GM12865 (cell line): ENCODE measurements at regions not wholly inside any gene's neighbourhood (a gene's known extent, or its start where the extent isn't known, plus 50 kb on each side); places are given as distances from the start of the nearest gene placed in this dataset.

Experiments used
- DNase-seq: peaks from one replicate; pipeline ENCODE4 v3.0.0; 2010; ENCODE audit warnings: low read depth
- H3K4me3 ChIP-seq: 2 replicates; pipeline ENCODE4 v1.5.1; 2011; ENCODE audit warnings: mild to moderate bottlenecking, low read depth, low read length, control low read depth
- TF ChIP-seq, protein P1 (sequence below): IDR thresholded peaks from 2 replicates; pipeline ENCODE4 v1.5.1; 2011; ENCODE audit warnings: low read length, control low read depth, low read depth, inconsistent platforms; ENCODE audit not compliant: insufficient read depth; ENCODE audit errors: missing control alignments

GRCh38 chr5:111668477-111669414, 88.2 kb downstream of the NREP start:
- TF ChIP-seq, protein P1, sequence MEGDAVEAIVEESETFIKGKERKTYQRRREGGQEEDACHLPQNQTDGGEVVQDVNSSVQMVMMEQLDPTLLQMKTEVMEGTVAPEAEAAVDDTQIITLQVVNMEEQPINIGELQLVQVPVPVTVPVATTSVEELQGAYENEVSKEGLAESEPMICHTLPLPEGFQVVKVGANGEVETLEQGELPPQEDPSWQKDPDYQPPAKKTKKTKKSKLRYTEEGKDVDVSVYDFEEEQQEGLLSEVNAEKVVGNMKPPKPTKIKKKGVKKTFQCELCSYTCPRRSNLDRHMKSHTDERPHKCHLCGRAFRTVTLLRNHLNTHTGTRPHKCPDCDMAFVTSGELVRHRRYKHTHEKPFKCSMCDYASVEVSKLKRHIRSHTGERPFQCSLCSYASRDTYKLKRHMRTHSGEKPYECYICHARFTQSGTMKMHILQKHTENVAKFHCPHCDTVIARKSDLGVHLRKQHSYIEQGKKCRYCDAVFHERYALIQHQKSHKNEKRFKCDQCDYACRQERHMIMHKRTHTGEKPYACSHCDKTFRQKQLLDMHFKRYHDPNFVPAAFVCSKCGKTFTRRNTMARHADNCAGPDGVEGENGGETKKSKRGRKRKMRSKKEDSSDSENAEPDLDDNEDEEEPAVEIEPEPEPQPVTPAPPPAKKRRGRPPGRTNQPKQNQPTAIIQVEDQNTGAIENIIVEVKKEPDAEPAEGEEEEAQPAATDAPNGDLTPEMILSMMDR = no peak
- no peak for DNase-seq
- H3K4me3 ChIP-seq = no peak overlapping the region

DNA sequence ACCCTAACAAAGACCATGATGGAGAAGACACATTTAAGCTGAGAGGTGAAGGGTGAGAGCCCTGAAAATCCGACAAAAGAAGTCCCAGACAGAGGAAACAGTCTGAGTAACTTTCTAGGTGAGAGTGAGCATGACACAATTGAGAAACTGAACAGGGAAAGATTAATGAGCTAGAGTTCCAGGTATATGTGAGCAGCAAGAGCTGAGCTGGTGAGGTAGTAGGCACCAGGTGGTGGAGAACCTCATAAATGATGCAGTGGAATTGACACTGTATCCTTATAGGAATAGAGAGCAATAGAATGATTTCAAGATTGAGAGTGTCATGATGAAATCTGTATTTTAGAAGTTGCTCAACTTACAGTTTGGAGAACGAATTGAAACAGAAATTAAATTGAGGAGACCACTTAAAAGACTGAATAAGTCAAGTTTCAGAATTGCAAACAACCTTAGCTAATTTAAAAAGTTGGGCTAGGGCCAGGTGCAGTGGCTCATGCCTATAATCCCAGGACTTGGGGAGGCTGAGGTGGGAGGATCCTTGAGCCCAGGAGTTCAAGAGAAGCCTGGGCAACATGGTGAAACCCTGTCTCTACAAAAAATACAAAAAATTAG, 89.8 kb downstream of the NREP start:
- no peak overlapping the region for H3K4me3 ChIP-seq
- TF ChIP-seq, protein P1 = no peak
- peak; percentile 33 for DNase-seq

GRCh38 chr5:111656580-111656979, 100.4 kb downstream of the NREP start:
- DNase-seq = no peak
- H3K4me3 ChIP-seq = no peak overlapping the region
- TF ChIP-seq, protein P1 = no peak

GRCh38 chr5:111655169-111655924, 101.6 kb downstream of the NREP start:
- TF ChIP-seq, protein P1 = no peak
- DNase-seq = no peak
- no peak overlapping the region for H3K4me3 ChIP-seq

DNA sequence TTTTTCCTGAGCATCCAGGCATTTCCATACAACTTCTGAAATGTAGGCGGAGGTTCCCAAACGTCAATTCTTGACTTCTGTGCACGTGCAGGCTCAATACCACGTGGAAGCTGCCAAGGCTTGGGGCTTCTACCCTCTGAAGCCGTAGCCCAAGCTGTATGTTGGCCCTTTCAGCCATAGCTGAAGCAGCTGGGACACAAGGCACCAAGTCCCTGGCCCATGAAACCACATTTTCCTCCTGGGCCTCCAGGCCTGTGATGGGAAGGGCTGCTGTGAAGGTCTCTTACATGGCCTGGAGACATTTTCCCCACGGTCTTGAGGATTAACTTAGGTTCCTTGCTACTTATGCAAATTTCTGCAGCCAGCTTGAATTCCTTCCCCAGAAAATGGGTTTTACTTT, 103.6 kb downstream of the NREP start:
- TF ChIP-seq, protein P1 = no peak
- no peak for DNase-seq

DNA sequence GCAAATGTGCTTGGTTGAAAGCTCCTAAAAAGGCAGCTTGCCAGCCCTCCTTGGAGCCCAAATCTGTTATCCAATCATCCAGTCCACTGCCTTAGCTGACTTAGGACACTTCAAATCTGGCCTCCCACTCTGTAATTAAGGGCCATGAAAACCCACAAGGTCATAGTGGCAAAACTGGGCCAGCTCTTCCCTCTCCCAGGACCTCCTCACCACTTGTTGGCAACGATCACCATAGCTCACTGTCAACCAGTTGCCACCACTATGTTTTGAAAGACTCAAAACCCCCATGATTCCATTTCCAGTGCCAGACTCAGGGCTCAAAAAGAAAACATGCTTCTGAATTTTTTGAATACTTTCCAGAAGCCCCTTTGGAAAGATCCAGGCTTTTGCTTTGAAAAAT, 107.5 kb downstream of the NREP start:
- TF ChIP-seq, protein P1 = no peak
- no peak overlapping the region for H3K4me3 ChIP-seq
- no peak for DNase-seq

More for the DNA sequence above, 103.6 kb downstream of the NREP start:
- H3K4me3 ChIP-seq = no peak overlapping the region
